ENCODE measurements at regions not wholly inside any gene's neighbourhood (a gene's known extent, or its start where the extent isn't known, plus 50 kb on each side); places are given as distances from the start of the nearest gene placed in this dataset.

DNA sequence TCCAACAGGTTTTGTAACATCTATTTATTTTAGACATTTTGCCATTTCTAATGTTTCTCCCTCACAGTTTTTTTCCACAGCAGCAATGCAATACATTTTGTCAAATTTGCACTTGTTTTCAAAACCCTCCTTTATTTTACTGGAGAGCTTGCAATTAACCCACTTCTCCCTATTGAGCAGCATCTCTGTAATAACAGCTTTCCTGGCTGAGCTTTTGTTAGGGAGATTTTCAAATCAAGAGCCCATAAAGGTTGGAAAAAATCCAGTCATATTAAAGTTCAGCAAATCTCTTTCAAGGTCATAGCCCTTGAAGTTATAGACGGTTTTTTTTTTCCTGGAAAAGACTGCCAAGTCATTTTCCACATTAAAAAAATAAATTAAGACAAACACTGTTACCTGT lies 450.6 kb upstream of the TENM3 start:
- Histone ChIP-seq H3K27me3 (ENCODE audit: control insufficient read depth in 1 of 2, insufficient read depth in 1 of 2, low read length in 2 of 2) (no peaks in the 10 kb centered on the region), H2BK12ac (ENCODE audit: low read length in 2 of 2) (no peak overlapping the region), H3K27ac (ENCODE audit: low read length, poor library complexity, severe bottlenecking) (no peak overlapping the region), H3K14ac (ENCODE audit: low read length in 2 of 2) (no peak overlapping the region), H3K79me1 (replicated peaks; ENCODE audit: low read length, poor library complexity, severe bottlenecking) (no peaks in the 10 kb centered on the region), H2BK120ac (ENCODE audit: low read depth, low read length) (no peak overlapping the region), H3K23ac (ENCODE audit: low read length in 2 of 2) (no peak overlapping the region), H4K8ac (ENCODE audit: low read length) (no peak overlapping the region), H3K4me2 (ENCODE audit: low read length, poor library complexity, severe bottlenecking) (no peak overlapping the region), H3K4me1 (ENCODE audit: control insufficient read depth, insufficient read depth, low read depth, low read length) (no peaks in the 10 kb centered on the region), H2AK5ac (ENCODE audit: low read length, severe bottlenecking) (no peak overlapping the region), H3K18ac (ENCODE audit: low read depth in 1 of 2, low read length in 2 of 2) (no peak overlapping the region), H2AFZ (ENCODE audit: low read depth, low read length) (no peak overlapping the region), H3K4ac (ENCODE audit: low read depth in 1 of 2, low read length in 2 of 2) (no peak overlapping the region), H4K91ac (ENCODE audit: low read length) (no peak overlapping the region), H3K36me3 (ENCODE audit: control insufficient read depth in 1 of 2, insufficient read depth in 2 of 2, low read depth in 1 of 2, low read length in 2 of 2) (no peaks in the 10 kb centered on the region), H3K9me3 (ENCODE audit: control insufficient read depth, low read length) (peaks cover 20% of the 10 kb centered on the region), H3K9ac (ENCODE audit: low read length) (no peak overlapping the region), H2BK15ac (ENCODE audit: low read depth, poor library complexity, severe bottlenecking) (no peak overlapping the region), H2BK5ac (ENCODE audit: low read depth, low read length, poor library complexity, severe bottlenecking) (no peak overlapping the region), H3K4me3 (ENCODE audit: insufficient read depth in 1 of 2, low read depth in 1 of 2, low read length in 2 of 2) (no peak overlapping the region)
- no peak for DNase-seq
- WGBS = no CpG with 5 or more reads among the region's 1 CpG

DNA sequence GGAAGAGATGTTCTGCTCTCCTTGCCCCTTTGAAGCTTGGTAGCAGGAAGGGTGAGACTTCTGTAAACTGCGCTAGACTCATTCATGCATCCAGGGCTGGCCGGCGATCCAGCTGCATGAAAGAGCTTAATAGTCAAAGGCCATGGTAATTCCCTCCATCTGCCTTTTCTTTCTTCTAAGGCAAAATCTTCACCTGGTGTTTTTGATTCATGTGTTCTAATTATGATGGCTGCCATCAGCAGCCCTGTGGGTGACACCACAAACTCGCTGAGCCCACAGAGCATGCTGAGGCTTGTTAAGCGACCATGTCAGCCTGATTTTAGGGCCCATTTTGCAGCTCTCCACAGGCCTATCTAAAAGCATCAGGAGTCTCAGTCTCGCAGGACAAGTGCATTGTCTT lies 450.1 kb upstream of the TENM3 start:
- H4K91ac ChIP-seq (ENCODE audit: low read length) = no peak overlapping the region
- no peaks in the 10 kb centered on the region for H3K36me3 ChIP-seq (ENCODE audit: control insufficient read depth in 1 of 2, insufficient read depth in 2 of 2, low read depth in 1 of 2, low read length in 2 of 2)
- H3K27ac ChIP-seq (ENCODE audit: low read length, poor library complexity, severe bottlenecking) = no peak overlapping the region
- H3K4me3 ChIP-seq (ENCODE audit: insufficient read depth in 1 of 2, low read depth in 1 of 2, low read length in 2 of 2) = no peak overlapping the region
- no peak overlapping the region for H3K14ac ChIP-seq (ENCODE audit: low read length in 2 of 2)
- no peaks in the 10 kb centered on the region for H3K79me1 ChIP-seq (replicated peaks; ENCODE audit: low read length, poor library complexity, severe bottlenecking)
- H2AK5ac ChIP-seq (ENCODE audit: low read length, severe bottlenecking) = no peak overlapping the region
- H2BK120ac ChIP-seq (ENCODE audit: low read depth, low read length) = no peak overlapping the region
- peaks cover 20% of the 10 kb centered on the region for H3K9me3 ChIP-seq (ENCODE audit: control insufficient read depth, low read length)
- no peak overlapping the region for H3K9ac ChIP-seq (ENCODE audit: low read length)
- 61% methylated on average over 6 of the region's 6 CpGs for WGBS
- no peak overlapping the region for H2AFZ ChIP-seq (ENCODE audit: low read depth, low read length)
- H2BK15ac ChIP-seq (ENCODE audit: low read depth, poor library complexity, severe bottlenecking) = no peak overlapping the region
- no peak overlapping the region for H2BK5ac ChIP-seq (ENCODE audit: low read depth, low read length, poor library complexity, severe bottlenecking)
- no peak overlapping the region for H3K4me2 ChIP-seq (ENCODE audit: low read length, poor library complexity, severe bottlenecking)
- H3K18ac ChIP-seq (ENCODE audit: low read depth in 1 of 2, low read length in 2 of 2) = no peak overlapping the region
- H3K27me3 ChIP-seq (ENCODE audit: control insufficient read depth in 1 of 2, insufficient read depth in 1 of 2, low read length in 2 of 2) = no peaks in the 10 kb centered on the region
- no peak for DNase-seq
- H2BK12ac ChIP-seq (ENCODE audit: low read length in 2 of 2) = no peak overlapping the region
- H3K4ac ChIP-seq (ENCODE audit: low read depth in 1 of 2, low read length in 2 of 2) = no peak overlapping the region
- H3K4me1 ChIP-seq (ENCODE audit: control insufficient read depth, insufficient read depth, low read depth, low read length) = no peaks in the 10 kb centered on the region
- H3K23ac ChIP-seq (ENCODE audit: low read length in 2 of 2) = no peak overlapping the region
- H4K8ac ChIP-seq (ENCODE audit: low read length) = no peak overlapping the region

DNA sequence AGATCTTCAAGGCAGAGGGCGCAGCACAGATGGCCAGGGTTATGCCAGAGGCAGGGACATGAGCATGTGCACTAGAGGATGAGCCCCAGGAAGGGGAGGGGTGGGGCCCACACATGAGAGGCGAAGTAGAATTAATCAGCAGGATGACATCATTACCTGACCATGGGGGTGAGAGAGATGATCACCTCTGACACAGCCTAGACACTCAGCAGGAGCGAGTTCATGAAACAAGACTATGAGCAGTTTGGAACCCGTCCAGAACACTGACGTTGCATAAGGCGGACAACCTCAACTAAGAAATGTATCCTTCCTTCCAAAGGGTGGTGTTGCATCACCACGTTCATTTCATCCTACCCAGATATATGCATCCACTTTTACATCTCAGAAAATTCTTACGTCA lies 446.7 kb upstream of the TENM3 start:
- WGBS = 78% methylated on average over 8 of the region's 8 CpGs
- H4K91ac ChIP-seq (ENCODE audit: low read length) = no peak overlapping the region

DNA sequence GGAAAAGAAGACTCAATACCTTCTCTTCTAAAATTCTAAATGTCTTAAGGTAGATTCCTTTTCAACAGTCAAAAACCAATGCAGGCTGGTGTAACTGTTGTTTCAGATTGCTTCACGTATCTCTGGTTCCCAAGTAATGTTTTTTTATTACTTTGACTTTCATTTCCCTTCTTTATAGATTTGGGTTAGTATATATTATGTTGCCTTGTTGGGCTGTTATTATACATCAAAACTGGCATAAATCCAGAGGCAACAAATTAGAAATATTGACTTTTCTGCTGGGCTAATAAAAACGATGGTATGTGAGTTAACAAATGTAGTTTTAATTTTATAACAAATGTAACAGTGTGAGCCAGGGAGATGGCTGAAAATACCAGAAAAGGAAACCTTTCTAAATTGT lies 444.7 kb upstream of the TENM3 start:
- no peaks in the 10 kb centered on the region for H3K4me1 ChIP-seq (ENCODE audit: control insufficient read depth, insufficient read depth, low read depth, low read length)
- no peaks in the 10 kb centered on the region for H3K36me3 ChIP-seq (ENCODE audit: control insufficient read depth in 1 of 2, insufficient read depth in 2 of 2, low read depth in 1 of 2, low read length in 2 of 2)
- no peak overlapping the region for H3K27ac ChIP-seq (ENCODE audit: low read length, poor library complexity, severe bottlenecking)
- no peak overlapping the region for H3K23ac ChIP-seq (ENCODE audit: low read length in 2 of 2)
- no peak overlapping the region for H3K14ac ChIP-seq (ENCODE audit: low read length in 2 of 2)
- no peak overlapping the region for H4K91ac ChIP-seq (ENCODE audit: low read length)
- H3K4ac ChIP-seq (ENCODE audit: low read depth in 1 of 2, low read length in 2 of 2) = no peak overlapping the region
- H2AFZ ChIP-seq (ENCODE audit: low read depth, low read length) = no peak overlapping the region
- no peak overlapping the region for H3K4me3 ChIP-seq (ENCODE audit: insufficient read depth in 1 of 2, low read depth in 1 of 2, low read length in 2 of 2)
- no peak overlapping the region for H4K8ac ChIP-seq (ENCODE audit: low read length)
- H3K9me3 ChIP-seq (ENCODE audit: control insufficient read depth, low read length) = peaks cover 20% of the 10 kb centered on the region
- H2BK120ac ChIP-seq (ENCODE audit: low read depth, low read length) = no peak overlapping the region
- H2BK15ac ChIP-seq (ENCODE audit: low read depth, poor library complexity, severe bottlenecking) = no peak overlapping the region
- H2BK5ac ChIP-seq (ENCODE audit: low read depth, low read length, poor library complexity, severe bottlenecking) = no peak overlapping the region
- no peaks in the 10 kb centered on the region for H3K79me1 ChIP-seq (replicated peaks; ENCODE audit: low read length, poor library complexity, severe bottlenecking)
- no peak for DNase-seq
- H3K9ac ChIP-seq (ENCODE audit: low read length) = no peak overlapping the region
- H2BK12ac ChIP-seq (ENCODE audit: low read length in 2 of 2) = no peak overlapping the region
- H3K18ac ChIP-seq (ENCODE audit: low read depth in 1 of 2, low read length in 2 of 2) = no peak overlapping the region
- no peaks in the 10 kb centered on the region for H3K27me3 ChIP-seq (ENCODE audit: control insufficient read depth in 1 of 2, insufficient read depth in 1 of 2, low read length in 2 of 2)
- H2AK5ac ChIP-seq (ENCODE audit: low read length, severe bottlenecking) = no peak overlapping the region
- H3K4me2 ChIP-seq (ENCODE audit: low read length, poor library complexity, severe bottlenecking) = no peak overlapping the region
- 57% methylated on average over 1 of the region's 2 CpGs for WGBS

More for the DNA sequence above, 446.7 kb upstream of the TENM3 start:
- no peak overlapping the region for H2BK120ac ChIP-seq (ENCODE audit: low read depth, low read length)
- no peak overlapping the region for H3K27ac ChIP-seq (ENCODE audit: low read length, poor library complexity, severe bottlenecking)
- H3K4me2 ChIP-seq (ENCODE audit: low read length, poor library complexity, severe bottlenecking) = no peak overlapping the region
- no peak overlapping the region for H3K18ac ChIP-seq (ENCODE audit: low read depth in 1 of 2, low read length in 2 of 2)
- no peak overlapping the region for H3K23ac ChIP-seq (ENCODE audit: low read length in 2 of 2)
- peaks cover 20% of the 10 kb centered on the region for H3K9me3 ChIP-seq (ENCODE audit: control insufficient read depth, low read length)
- no peak overlapping the region for H3K4me3 ChIP-seq (ENCODE audit: insufficient read depth in 1 of 2, low read depth in 1 of 2, low read length in 2 of 2)
- H3K9ac ChIP-seq (ENCODE audit: low read length) = no peak overlapping the region
- no peak overlapping the region for H2BK5ac ChIP-seq (ENCODE audit: low read depth, low read length, poor library complexity, severe bottlenecking)
- H2AFZ ChIP-seq (ENCODE audit: low read depth, low read length) = no peak overlapping the region
- H3K4ac ChIP-seq (ENCODE audit: low read depth in 1 of 2, low read length in 2 of 2) = no peak overlapping the region
- H4K8ac ChIP-seq (ENCODE audit: low read length) = no peak overlapping the region
- H3K36me3 ChIP-seq (ENCODE audit: control insufficient read depth in 1 of 2, insufficient read depth in 2 of 2, low read depth in 1 of 2, low read length in 2 of 2) = no peaks in the 10 kb centered on the region
- DNase-seq = no peak
- no peak overlapping the region for H3K14ac ChIP-seq (ENCODE audit: low read length in 2 of 2)
- H3K4me1 ChIP-seq (ENCODE audit: control insufficient read depth, insufficient read depth, low read depth, low read length) = no peaks in the 10 kb centered on the region
- no peak overlapping the region for H2BK12ac ChIP-seq (ENCODE audit: low read length in 2 of 2)
- no peak overlapping the region for H2BK15ac ChIP-seq (ENCODE audit: low read depth, poor library complexity, severe bottlenecking)
- H3K27me3 ChIP-seq (ENCODE audit: control insufficient read depth in 1 of 2, insufficient read depth in 1 of 2, low read length in 2 of 2) = no peaks in the 10 kb centered on the region
- no peaks in the 10 kb centered on the region for H3K79me1 ChIP-seq (replicated peaks; ENCODE audit: low read length, poor library complexity, severe bottlenecking)
- no peak overlapping the region for H2AK5ac ChIP-seq (ENCODE audit: low read length, severe bottlenecking)

All from mesenchymal stem cell (in vitro differentiated cells and primary cell).